IMR-90 (cell line): ENCODE measurements at regions not wholly inside any gene's neighbourhood (a gene's known extent, or its start where the extent isn't known, plus 50 kb on each side); places are given as distances from the start of the nearest gene placed in this dataset.

ENCODE experiments used
- ATAC-seq: fragments of 200-7000 bp; cut with Tn5 transposase; 2 replicates; pipeline ENCODE4 v1.9.1; 2020; ENCODE audit warnings: low read depth, mild to moderate bottlenecking, moderate library complexity
- BruUV-seq: library from RNA; stranded (reverse); fragments of 400-500 nt; replicated peaks from 2 replicates; lab custom pipeline; 2021; lab: Mats Ljungman, UMichigan
- CTCF ChIA-PET: fragments of 300-600 bp; formaldehyde crosslinking; extraction: SDS; loops from one replicate; lab custom pipeline; 2021; ENCODE audit warnings: antibody characterized with exemption; lab: Yijun Ruan, JAX
- POLR2A ChIA-PET: fragments of 300-600 bp; sonication (Branson Sonifier 250); formaldehyde crosslinking; loops from one replicate; lab custom pipeline; 2022; ENCODE audit warnings: antibody characterized with exemption; ENCODE audit not compliant: unreplicated experiment; lab: Charles Lee
- DNase-seq: peaks from one replicate; pipeline ENCODE4 v3.0.0; 2013
- H2AFZ ChIP-seq: replicated peaks from 2 replicates; pipeline ENCODE3; 2013; ENCODE audit warnings: low read length, mild to moderate bottlenecking; ENCODE audit not compliant: poor library complexity
- H2AK5ac ChIP-seq: 2 replicates; pipeline ENCODE4 v1.6.1; 2013; ENCODE audit warnings: low read depth, low read length, inconsistent platforms
- H2AK9ac ChIP-seq: replicated peaks from 2 replicates; pipeline ENCODE3; 2013; ENCODE audit warnings: mild to moderate bottlenecking, low read depth, low read length, moderate library complexity; ENCODE audit not compliant: poor library complexity
- H2BK120ac ChIP-seq: 2 replicates; pipeline ENCODE4 v1.6.1; 2013; ENCODE audit warnings: low read depth, low read length, inconsistent platforms
- H2BK15ac ChIP-seq: 3 replicates; pipeline ENCODE4 v1.6.1; 2013; ENCODE audit warnings: low read depth, low read length, inconsistent platforms
- H2BK20ac ChIP-seq: 2 replicates; pipeline ENCODE4 v1.6.1; 2013; ENCODE audit warnings: low read depth, mild to moderate bottlenecking, inconsistent platforms, low read length, moderate library complexity
- H2BK5ac ChIP-seq: 2 replicates; pipeline ENCODE4 v1.6.1; 2013; ENCODE audit warnings: mild to moderate bottlenecking, low read depth, low read length, inconsistent platforms; ENCODE audit not compliant: poor library complexity, severe bottlenecking
- H3K14ac ChIP-seq: replicated peaks from 2 replicates; pipeline ENCODE4 v1.6.1; 2013; ENCODE audit warnings: low read depth, low read length, inconsistent platforms
- H3K18ac ChIP-seq: 2 replicates; pipeline ENCODE4 v1.6.1; 2013; ENCODE audit warnings: low read depth, low read length, control low read depth
- H3K23ac ChIP-seq: 2 replicates; pipeline ENCODE4 v1.6.1; 2013; ENCODE audit warnings: low read depth, low read length, inconsistent platforms
- H3K27ac ChIP-seq: 2 replicates; pipeline ENCODE4 v1.5.1; 2013; ENCODE audit warnings: mild to moderate bottlenecking, control low read depth, low read length; ENCODE audit not compliant: insufficient read depth
- H3K27me3 ChIP-seq: 2 replicates; pipeline ENCODE4 v1.6.1; 2013; ENCODE audit warnings: low read length; ENCODE audit not compliant: control insufficient read depth, insufficient read depth
- H3K36me3 ChIP-seq: 2 replicates; pipeline ENCODE4 v1.6.1; 2013; ENCODE audit warnings: low read length, mixed read lengths; ENCODE audit not compliant: control insufficient read depth, insufficient read depth
- H3K4ac ChIP-seq: 2 replicates; pipeline ENCODE4 v1.6.1; 2013; ENCODE audit warnings: low read depth, low read length, inconsistent platforms
- H3K4me1 ChIP-seq: 2 replicates; pipeline ENCODE4 v1.6.1; 2013; ENCODE audit warnings: low read length, mixed read lengths; ENCODE audit not compliant: control insufficient read depth, insufficient read depth
- H3K4me2 ChIP-seq: 2 replicates; pipeline ENCODE4 v1.6.1; 2013; ENCODE audit warnings: low read depth, mild to moderate bottlenecking, control low read depth, low read length, moderate library complexity
- H3K4me3 ChIP-seq: 2 replicates; pipeline ENCODE4 v1.5.1; 2013; ENCODE audit warnings: low read depth, mild to moderate bottlenecking, control low read depth, low read length, moderate library complexity; ENCODE audit not compliant: insufficient read depth
- H3K56ac ChIP-seq: 2 replicates; pipeline ENCODE4 v1.6.1; 2013; ENCODE audit warnings: low read length, inconsistent platforms; ENCODE audit not compliant: insufficient read depth; ENCODE audit errors: extremely low read depth
- H3K79me1 ChIP-seq, 2 experiments: 2 replicates each; pipeline ENCODE4 v1.6.1; 2013; ENCODE audit warnings: low read length in 2 of 2, inconsistent platforms in 1 of 2, low read depth in 1 of 2
- H3K9ac ChIP-seq: 2 replicates; pipeline ENCODE4 v1.6.1; 2013; ENCODE audit warnings: low read depth, low read length, control low read depth
- H3K9me1 ChIP-seq: 2 replicates; pipeline ENCODE4 v1.6.1; 2013; ENCODE audit warnings: low read length, inconsistent platforms; ENCODE audit not compliant: insufficient read depth
- H3K9me3 ChIP-seq: 2 replicates; pipeline ENCODE4 v1.6.1; 2013; ENCODE audit warnings: low read length; ENCODE audit not compliant: control insufficient read depth, insufficient read depth
- H4K20me1 ChIP-seq: 2 replicates; pipeline ENCODE4 v1.6.1; 2013; ENCODE audit warnings: low read length, inconsistent platforms; ENCODE audit not compliant: insufficient read depth
- H4K5ac ChIP-seq: 2 replicates; pipeline ENCODE4 v1.6.1; 2013; ENCODE audit warnings: mild to moderate bottlenecking, low read depth, low read length, control low read depth
- H4K8ac ChIP-seq, 2 experiments: 2 replicates each; pipeline ENCODE4 v1.6.1; 2013; ENCODE audit warnings: low read depth in 2 of 2, low read length in 2 of 2, control low read depth in 1 of 2, inconsistent platforms in 1 of 2
- H4K91ac ChIP-seq: 2 replicates; pipeline ENCODE4 v1.6.1; 2013; ENCODE audit warnings: low read depth, low read length, inconsistent platforms; ENCODE audit not compliant: insufficient read depth
- BHLHE40 ChIP-seq: fragments of 150-350 bp; IDR thresholded peaks from 2 replicates; pipeline ENCODE4 v1.6.1; 2016; ENCODE audit warnings: mild to moderate bottlenecking, low read depth, low read length
- RCOR1 ChIP-seq: IDR thresholded peaks from 2 replicates; pipeline ENCODE4 v1.6.1; 2012; ENCODE audit warnings: mild to moderate bottlenecking, low read length, improper control_type of control experiment; ENCODE audit not compliant: insufficient replicate concordance
- dilution Hi-C: fragments of 300-500 bp; cut with HindIII; formaldehyde crosslinking; loops from one replicate; pipeline ENCODE4 v1.14.3; 2018; ENCODE audit warnings: low sequenced_read_pairs; ENCODE audit not compliant: unreplicated experiment
- in situ Hi-C: fragments of 300-500 bp; cut with MboI; formaldehyde crosslinking; loops from 3 replicates; pipeline ENCODE4 v1.14.3; 2019; ENCODE audit warnings: low sequenced_read_pairs, inconsistent platforms, mixed read lengths
- intact Hi-C: fragments of 100-400 bp; cut with micrococcal nuclease; formaldehyde crosslinking; loops from 2 replicates; pipeline ENCODE4 v1.10.0; 2022

GRCh38 chr5:39519079-39519478 lies 94.3 kb upstream of the DAB2 start:
- no peak overlapping the region for H2AFZ ChIP-seq

More at GRCh38 chr5:39519079-39519478, 94.3 kb upstream of the DAB2 start:
- in situ Hi-C loops, result no loop called here
- H3K14ac ChIP-seq, result no peak overlapping the region
- no peak overlapping the region for H2AK5ac ChIP-seq
- no peak overlapping the region for H3K4ac ChIP-seq
- ChIA-PET CTCF (interaction anchor here (0.7 to 1.5 kb wide), 5 partner anchors 43 to 143 kb away, joined by 3 to 12 read pairs (median 3); partner anchors contain the start of gene DAB2), POLR2A (interaction anchor here (0.6 to 2.4 kb wide), 2 partner anchors 64 to 94 kb away, joined by 4 to 11 read pairs; partner anchors contain the start of gene DAB2)
- H4K20me1 ChIP-seq, result no peaks in the 10 kb centered on the region
- no peak overlapping the region for H3K4me2 ChIP-seq
- peak overlapping the region; percentile 17 to 37; a peak in 1 of 4 replicates for H4K8ac ChIP-seq
- 0 out of 2 replicates have a peak overlapping the region, but pooled peaks have one; percentile 98 for H3K18ac ChIP-seq
- H3K27ac ChIP-seq, result peak overlapping the region; percentile 33; the same call in 1 of the 2 replicates
- no peak overlapping the region for H3K23ac ChIP-seq
- dilution Hi-C loops, result no loop called here
- intact Hi-C loops, result no loop called here
- no peak for DNase-seq
- peaks cover 12% of the 10 kb centered on the region for H3K4me1 ChIP-seq
- H3K9me1 ChIP-seq, result peaks cover 8% of the 10 kb centered on the region; the same call in 1 of the 2 replicates
- peak overlapping the region; percentile 99 for H2BK5ac ChIP-seq
- peaks cover 0 to 7% of the 10 kb centered on the region in 2 experiments; a peak in 1 of 4 replicates for H3K79me1 ChIP-seq
- H3K9ac ChIP-seq, result no peak overlapping the region
- H3K9me3 ChIP-seq, result no peaks in the 10 kb centered on the region
- no peak for ATAC-seq
- no peak overlapping the region for H4K91ac ChIP-seq
- H4K5ac ChIP-seq, result no peak overlapping the region
- no peak overlapping the region for H2BK15ac ChIP-seq
- H3K56ac ChIP-seq, result no peak overlapping the region
- H3K36me3 ChIP-seq, result no peaks in the 10 kb centered on the region
- no peaks in the 10 kb centered on the region for H3K27me3 ChIP-seq
- no TSS peak for BruUV-seq
- no peak for TF ChIP-seq RCOR1
- TF ChIP-seq BHLHE40, result no peak
- no peak overlapping the region for H3K4me3 ChIP-seq
- H2BK120ac ChIP-seq, result peak overlapping the region; percentile 86; the same call in 1 of the 2 replicates
- no peak overlapping the region for H2AK9ac ChIP-seq
- no peak overlapping the region for H2BK20ac ChIP-seq
